ENCODE measurements at regions not wholly inside any gene's neighbourhood (a gene's known extent, or its start where the extent isn't known, plus 50 kb on each side); places are given as distances from the start of the nearest gene placed in this dataset.
A peak's percentile ranks its signal among the peaks of the same experiment; 100 is the strongest.

- H3K4me3 ChIP-seq (ENCODE audit: low read length): no peak overlapping the region
- no peak for TF ChIP-seq CTCF (conservative IDR thresholded peaks at IDR 0.05; ENCODE audit: low read length)
- no peak for DNase-seq (ENCODE audit: low read depth)
Measured at GRCh38 chr7:13792208-13792607, 197.3 kb downstream of the ETV1 start.

- H3K4me3 ChIP-seq (ENCODE audit: low read length): no peak overlapping the region
- no peak for TF ChIP-seq CTCF (conservative IDR thresholded peaks at IDR 0.05; ENCODE audit: low read length)
- no peak for DNase-seq (ENCODE audit: low read depth)
Measured at GRCh38 chr7:13793926-13794325, 195.5 kb downstream of the ETV1 start.

- peak; percentile 42 for DNase-seq (ENCODE audit: low read depth)
- H3K4me3 ChIP-seq (ENCODE audit: low read length): no peak overlapping the region
- no peak for TF ChIP-seq CTCF (conservative IDR thresholded peaks at IDR 0.05; ENCODE audit: low read length)
Measured at GRCh38 chr7:13794581-13794980, 194.9 kb downstream of the ETV1 start.

GRCh38 chr7:13797545-13797944 is 191.9 kb downstream of the ETV1 start:
- DNase-seq (ENCODE audit: low read depth): no peak
- no peak overlapping the region for H3K4me3 ChIP-seq (ENCODE audit: low read length)
- TF ChIP-seq CTCF (conservative IDR thresholded peaks at IDR 0.05; ENCODE audit: low read length): no peak

- no peak overlapping the region for H3K4me3 ChIP-seq (ENCODE audit: low read length)
- TF ChIP-seq CTCF (conservative IDR thresholded peaks at IDR 0.05; ENCODE audit: low read length): no peak
- peak; percentile 71 for DNase-seq (ENCODE audit: low read depth)
Measured at GRCh38 chr7:13800694-13801448, 188.6 kb downstream of the ETV1 start.

GRCh38 chr7:13801669-13802068 is 187.8 kb downstream of the ETV1 start:
- DNase-seq (ENCODE audit: low read depth): no peak
- H3K4me3 ChIP-seq (ENCODE audit: low read length): no peak overlapping the region
- no peak for TF ChIP-seq CTCF (conservative IDR thresholded peaks at IDR 0.05; ENCODE audit: low read length)

- no peak overlapping the region for H3K4me3 ChIP-seq (ENCODE audit: low read length)
- DNase-seq (ENCODE audit: low read depth): no peak
- TF ChIP-seq CTCF (conservative IDR thresholded peaks at IDR 0.05; ENCODE audit: low read length): no peak
Measured at GRCh38 chr7:13802651-13803050, 186.8 kb downstream of the ETV1 start.

Measured in AG10803 (cell line).